SK-N-SH treated with all-trans-retinoic acid at 6 μM for 48 hours (cell line): ENCODE measurements at regions not wholly inside any gene's neighbourhood (a gene's known extent, or its start where the extent isn't known, plus 50 kb on each side); places are given as distances from the start of the nearest gene placed in this dataset.

Experiments
- ATAC-seq: fragments of 200-7000 bp; cut with Tn5 transposase; 3 replicates; pipeline ENCODE4 v1.9.1; 2020; ENCODE audit warnings: mild to moderate bottlenecking, moderate library complexity
- ARNTL ChIP-seq: fragments of 450-650 bp; formaldehyde crosslinking; IDR thresholded peaks from 2 replicates; pipeline ENCODE4 v1.5.0; 2020; ENCODE audit warnings: low read depth, mild to moderate bottlenecking, moderate library complexity, borderline replicate concordance
- CSDC2 ChIP-seq: fragments of 250-450 bp; sonication (Bioruptor Pico); IDR thresholded peaks from 2 replicates; pipeline ENCODE4 v1.5.0; 2020; ENCODE audit warnings: mild to moderate bottlenecking, moderate library complexity
- ESRRG ChIP-seq: fragments of 250-450 bp; sonication (Bioruptor Pico); IDR thresholded peaks from 2 replicates; pipeline ENCODE4 v1.6.1; 2021; ENCODE audit warnings: mild to moderate bottlenecking
- GLIS3 ChIP-seq: fragments of 250-450 bp; sonication (Bioruptor Pico); IDR thresholded peaks from 2 replicates; pipeline ENCODE4 v1.5.0; 2020; ENCODE audit warnings: mild to moderate bottlenecking, moderate library complexity
- ISL1 ChIP-seq: fragments of 250-450 bp; sonication (Bioruptor Pico); IDR thresholded peaks from 2 replicates; pipeline ENCODE4 v2.1.2; 2022; ENCODE audit warnings: mild to moderate bottlenecking, moderate library complexity
- OSR1 ChIP-seq: fragments of 250-450 bp; sonication (Bioruptor Pico); IDR thresholded peaks from 2 replicates; pipeline ENCODE4 v1.8.0; 2022; ENCODE audit warnings: moderate library complexity, mild to moderate bottlenecking, inconsistent platforms
- PPARA ChIP-seq: fragments of 250-450 bp; sonication (Bioruptor Pico); IDR thresholded peaks from 2 replicates; pipeline ENCODE4 v1.5.0; 2020; ENCODE audit warnings: mild to moderate bottlenecking, borderline replicate concordance
- RARB ChIP-seq: fragments of 250-450 bp; sonication (Bioruptor Pico); IDR thresholded peaks from 2 replicates; pipeline ENCODE4 v1.8.0; 2021; ENCODE audit warnings: mild to moderate bottlenecking, moderate library complexity
- TOX ChIP-seq: fragments of 250-450 bp; sonication (Bioruptor Pico); IDR thresholded peaks from 2 replicates; pipeline ENCODE4 v1.8.0; 2021; ENCODE audit warnings: mild to moderate bottlenecking, moderate library complexity, borderline replicate concordance
- ZC3H10 ChIP-seq: fragments of 250-450 bp; sonication (Bioruptor Pico); IDR thresholded peaks from 2 replicates; pipeline ENCODE4 v1.5.1; 2021; ENCODE audit warnings: mild to moderate bottlenecking, moderate library complexity
- ZFP3 ChIP-seq: fragments of 250-450 bp; sonication (Bioruptor Pico); IDR thresholded peaks from 2 replicates; pipeline ENCODE4 v1.5.0; 2020; ENCODE audit warnings: mild to moderate bottlenecking, moderate library complexity
- ZFP30 ChIP-seq: fragments of 450-650 bp; formaldehyde crosslinking; IDR thresholded peaks from 2 replicates; pipeline ENCODE4 v1.5.0; 2022; ENCODE audit warnings: mild to moderate bottlenecking, moderate library complexity
- ZNF565 ChIP-seq: fragments of 450-650 bp; formaldehyde crosslinking; conservative IDR thresholded peaks from 2 replicates; pipeline ENCODE4 v1.5.0; 2020; ENCODE audit warnings: low read depth, mild to moderate bottlenecking, moderate library complexity
- ZNF70 ChIP-seq: fragments of 450-650 bp; formaldehyde crosslinking; IDR thresholded peaks from 2 replicates; pipeline ENCODE4 v1.5.0; 2020; ENCODE audit warnings: mild to moderate bottlenecking, moderate library complexity
- TF ChIP-seq, protein P1 (sequence below): fragments of 250-450 bp; sonication (Bioruptor Pico); IDR thresholded peaks from 2 replicates; pipeline ENCODE4 v1.5.1; 2021; ENCODE audit warnings: mild to moderate bottlenecking, moderate library complexity
- TF ChIP-seq, protein P2 (sequence below): fragments of 250-450 bp; sonication (Bioruptor Pico); IDR thresholded peaks from 2 replicates; pipeline ENCODE4 v1.5.0; 2020; ENCODE audit warnings: mild to moderate bottlenecking, moderate library complexity
- TF ChIP-seq, protein P3 (sequence below): fragments of 250-450 bp; sonication (Bioruptor Pico); IDR thresholded peaks from 2 replicates; pipeline ENCODE4 v1.8.0; 2020; ENCODE audit warnings: mild to moderate bottlenecking, moderate library complexity, borderline replicate concordance
- TF ChIP-seq, protein P4 (sequence below): fragments of 250-450 bp; sonication (Bioruptor Pico); IDR thresholded peaks from 2 replicates; pipeline ENCODE4 v1.5.1; 2020; ENCODE audit warnings: low read depth, mild to moderate bottlenecking, moderate library complexity
- TF ChIP-seq, protein P5 (sequence below): fragments of 250-450 bp; sonication (Bioruptor Pico); IDR thresholded peaks from 2 replicates; pipeline ENCODE4 v1.8.0; 2021; ENCODE audit warnings: low read depth, mild to moderate bottlenecking, moderate library complexity, borderline replicate concordance

DNA sequence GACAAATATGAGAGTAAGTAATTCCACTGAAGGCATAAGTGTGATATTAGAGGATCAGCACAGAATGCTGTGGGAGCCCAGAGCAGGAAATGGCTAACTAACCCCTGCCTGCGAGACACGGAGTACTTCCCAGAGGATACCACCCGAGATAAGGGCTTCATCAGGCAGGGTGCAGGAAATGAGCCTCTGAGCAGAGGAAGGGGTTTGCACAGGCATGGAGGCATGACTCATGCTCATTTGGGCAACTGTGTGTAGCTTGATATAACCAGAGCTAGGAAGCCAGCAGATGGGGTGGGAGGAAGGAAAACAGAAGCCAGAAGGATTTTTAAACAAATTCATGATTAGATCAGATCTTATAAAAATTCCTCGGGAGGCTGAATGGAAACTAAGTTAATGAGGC lies 70.0 kb upstream of the TSPAN5 start:
- peak; percentile 90 for ATAC-seq
- TF ChIP-seq ISL1 (CRISPR knock-in tag) (0 out of 2 replicates have a peak, but pooled peaks have one; percentile 38), ZNF565 (no peak)
- TF ChIP-seq, all 23 proteins: peak for 1

DNA sequence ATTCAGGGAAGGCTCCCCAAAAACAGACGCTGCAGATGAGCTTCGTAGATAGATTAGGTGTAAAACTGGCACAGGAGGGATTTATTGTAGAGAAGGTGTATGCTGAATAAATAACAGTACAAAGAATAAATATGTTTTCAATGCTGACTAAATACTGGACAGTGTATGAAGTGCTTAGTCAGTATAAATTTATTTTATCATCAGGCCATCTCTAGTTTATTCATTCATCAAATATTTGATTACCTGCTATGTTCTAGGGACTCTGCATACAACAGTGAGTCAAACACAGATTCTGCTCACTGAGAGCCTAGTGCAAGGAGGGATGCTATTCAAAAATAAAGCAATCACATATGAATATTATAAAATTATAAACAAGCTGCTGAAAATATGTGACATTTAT lies 63.6 kb upstream of the TSPAN5 start:
- peak; percentile 75 for ATAC-seq
- TF ChIP-seq, protein P1, sequence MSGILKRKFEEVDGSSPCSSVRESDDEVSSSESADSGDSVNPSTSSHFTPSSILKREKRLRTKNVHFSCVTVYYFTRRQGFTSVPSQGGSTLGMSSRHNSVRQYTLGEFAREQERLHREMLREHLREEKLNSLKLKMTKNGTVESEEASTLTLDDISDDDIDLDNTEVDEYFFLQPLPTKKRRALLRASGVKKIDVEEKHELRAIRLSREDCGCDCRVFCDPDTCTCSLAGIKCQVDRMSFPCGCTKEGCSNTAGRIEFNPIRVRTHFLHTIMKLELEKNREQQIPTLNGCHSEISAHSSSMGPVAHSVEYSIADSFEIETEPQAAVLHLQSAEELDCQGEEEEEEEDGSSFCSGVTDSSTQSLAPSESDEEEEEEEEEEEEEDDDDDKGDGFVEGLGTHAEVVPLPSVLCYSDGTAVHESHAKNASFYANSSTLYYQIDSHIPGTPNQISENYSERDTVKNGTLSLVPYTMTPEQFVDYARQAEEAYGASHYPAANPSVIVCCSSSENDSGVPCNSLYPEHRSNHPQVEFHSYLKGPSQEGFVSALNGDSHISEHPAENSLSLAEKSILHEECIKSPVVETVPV (CRISPR knock-in tag), result no peak
- TF ChIP-seq, protein P2, sequence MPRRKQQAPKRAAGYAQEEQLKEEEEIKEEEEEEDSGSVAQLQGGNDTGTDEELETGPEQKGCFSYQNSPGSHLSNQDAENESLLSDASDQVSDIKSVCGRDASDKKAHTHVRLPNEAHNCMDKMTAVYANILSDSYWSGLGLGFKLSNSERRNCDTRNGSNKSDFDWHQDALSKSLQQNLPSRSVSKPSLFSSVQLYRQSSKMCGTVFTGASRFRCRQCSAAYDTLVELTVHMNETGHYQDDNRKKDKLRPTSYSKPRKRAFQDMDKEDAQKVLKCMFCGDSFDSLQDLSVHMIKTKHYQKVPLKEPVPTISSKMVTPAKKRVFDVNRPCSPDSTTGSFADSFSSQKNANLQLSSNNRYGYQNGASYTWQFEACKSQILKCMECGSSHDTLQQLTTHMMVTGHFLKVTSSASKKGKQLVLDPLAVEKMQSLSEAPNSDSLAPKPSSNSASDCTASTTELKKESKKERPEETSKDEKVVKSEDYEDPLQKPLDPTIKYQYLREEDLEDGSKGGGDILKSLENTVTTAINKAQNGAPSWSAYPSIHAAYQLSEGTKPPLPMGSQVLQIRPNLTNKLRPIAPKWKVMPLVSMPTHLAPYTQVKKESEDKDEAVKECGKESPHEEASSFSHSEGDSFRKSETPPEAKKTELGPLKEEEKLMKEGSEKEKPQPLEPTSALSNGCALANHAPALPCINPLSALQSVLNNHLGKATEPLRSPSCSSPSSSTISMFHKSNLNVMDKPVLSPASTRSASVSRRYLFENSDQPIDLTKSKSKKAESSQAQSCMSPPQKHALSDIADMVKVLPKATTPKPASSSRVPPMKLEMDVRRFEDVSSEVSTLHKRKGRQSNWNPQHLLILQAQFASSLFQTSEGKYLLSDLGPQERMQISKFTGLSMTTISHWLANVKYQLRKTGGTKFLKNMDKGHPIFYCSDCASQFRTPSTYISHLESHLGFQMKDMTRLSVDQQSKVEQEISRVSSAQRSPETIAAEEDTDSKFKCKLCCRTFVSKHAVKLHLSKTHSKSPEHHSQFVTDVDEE, result no peak
- TF ChIP-seq GLIS3, result no peak
- TF ChIP-seq ZC3H10 (CRISPR knock-in tag), result no peak
- TF ChIP-seq OSR1 (CRISPR knock-in tag), result no peak
- TF ChIP-seq, protein P3, sequence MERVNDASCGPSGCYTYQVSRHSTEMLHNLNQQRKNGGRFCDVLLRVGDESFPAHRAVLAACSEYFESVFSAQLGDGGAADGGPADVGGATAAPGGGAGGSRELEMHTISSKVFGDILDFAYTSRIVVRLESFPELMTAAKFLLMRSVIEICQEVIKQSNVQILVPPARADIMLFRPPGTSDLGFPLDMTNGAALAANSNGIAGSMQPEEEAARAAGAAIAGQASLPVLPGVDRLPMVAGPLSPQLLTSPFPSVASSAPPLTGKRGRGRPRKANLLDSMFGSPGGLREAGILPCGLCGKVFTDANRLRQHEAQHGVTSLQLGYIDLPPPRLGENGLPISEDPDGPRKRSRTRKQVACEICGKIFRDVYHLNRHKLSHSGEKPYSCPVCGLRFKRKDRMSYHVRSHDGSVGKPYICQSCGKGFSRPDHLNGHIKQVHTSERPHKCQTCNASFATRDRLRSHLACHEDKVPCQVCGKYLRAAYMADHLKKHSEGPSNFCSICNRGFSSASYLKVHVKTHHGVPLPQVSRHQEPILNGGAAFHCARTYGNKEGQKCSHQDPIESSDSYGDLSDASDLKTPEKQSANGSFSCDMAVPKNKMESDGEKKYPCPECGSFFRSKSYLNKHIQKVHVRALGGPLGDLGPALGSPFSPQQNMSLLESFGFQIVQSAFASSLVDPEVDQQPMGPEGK (CRISPR knock-in tag), result no peak
- TF ChIP-seq CSDC2, result no peak
- TF ChIP-seq ARNTL, result no peak
- no peak for TF ChIP-seq ZNF70
- TF ChIP-seq TOX, result no peak
- TF ChIP-seq, protein P4, sequence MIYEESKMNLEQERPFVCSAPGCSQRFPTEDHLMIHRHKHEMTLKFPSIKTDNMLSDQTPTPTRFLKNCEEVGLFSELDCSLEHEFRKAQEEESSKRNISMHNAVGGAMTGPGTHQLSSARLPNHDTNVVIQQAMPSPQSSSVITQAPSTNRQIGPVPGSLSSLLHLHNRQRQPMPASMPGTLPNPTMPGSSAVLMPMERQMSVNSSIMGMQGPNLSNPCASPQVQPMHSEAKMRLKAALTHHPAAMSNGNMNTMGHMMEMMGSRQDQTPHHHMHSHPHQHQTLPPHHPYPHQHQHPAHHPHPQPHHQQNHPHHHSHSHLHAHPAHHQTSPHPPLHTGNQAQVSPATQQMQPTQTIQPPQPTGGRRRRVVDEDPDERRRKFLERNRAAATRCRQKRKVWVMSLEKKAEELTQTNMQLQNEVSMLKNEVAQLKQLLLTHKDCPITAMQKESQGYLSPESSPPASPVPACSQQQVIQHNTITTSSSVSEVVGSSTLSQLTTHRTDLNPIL (CRISPR knock-in tag), result no peak
- TF ChIP-seq ZFP3 (CRISPR knock-in tag), result no peak
- no peak for TF ChIP-seq ZFP30 (CRISPR knock-in tag)
- TF ChIP-seq, all 23 proteins: peak for 0

DNA sequence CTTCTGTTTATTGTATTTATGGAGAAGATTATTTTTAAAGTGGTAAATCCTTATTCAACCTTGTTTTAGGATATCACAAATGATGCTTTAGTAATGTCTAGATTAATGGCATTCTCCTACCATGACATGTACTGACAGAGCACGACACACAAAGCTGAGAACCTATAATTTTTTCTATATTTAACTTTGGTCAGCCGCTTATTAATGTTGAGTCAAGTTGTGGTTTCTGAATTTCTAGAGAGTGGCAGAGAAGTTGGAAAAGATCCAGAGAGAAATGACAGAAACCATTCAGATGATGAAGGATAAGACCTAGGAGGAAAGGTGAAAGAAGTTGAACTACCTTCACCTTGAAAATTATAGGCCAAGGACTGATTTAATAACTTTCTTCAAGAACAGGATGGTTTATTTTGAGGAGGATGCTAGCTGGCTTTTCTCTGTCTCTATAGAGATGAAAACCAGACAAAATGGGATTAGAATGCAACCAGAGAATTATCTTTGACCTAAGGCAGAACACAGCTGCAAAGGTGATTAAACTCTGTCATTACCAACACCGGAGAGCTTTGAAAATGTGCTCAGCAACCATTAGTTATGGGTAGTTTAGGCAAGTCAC lies 62.6 kb upstream of the TSPAN5 start:
- ATAC-seq, result peak; percentile 82
- TF ChIP-seq ISL1 (CRISPR knock-in tag), result peak; percentile 80
- peak; percentile 81 for TF ChIP-seq ZC3H10 (CRISPR knock-in tag)
- TF ChIP-seq, protein P1 (CRISPR knock-in tag), result no peak

DNA sequence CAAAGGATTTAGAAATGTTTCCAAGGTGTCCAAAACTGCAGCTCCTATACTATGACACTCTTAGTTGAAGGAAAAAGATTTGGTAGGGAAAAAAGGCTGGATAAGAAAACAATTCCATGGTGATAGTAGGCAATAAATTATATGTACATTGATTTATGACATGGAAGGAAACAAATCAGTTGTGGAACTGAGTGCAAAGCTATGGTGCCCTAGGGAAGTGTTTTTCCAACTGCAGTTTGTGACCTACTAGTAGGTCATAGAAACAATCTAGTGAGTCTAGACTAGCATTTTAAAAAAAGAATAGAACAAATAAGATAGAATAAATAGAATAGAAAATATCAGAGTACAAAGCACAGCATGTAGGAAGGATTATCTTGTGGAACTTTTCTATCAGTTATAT lies 58.4 kb upstream of the TSPAN5 start:
- no peak for ATAC-seq
- TF ChIP-seq PPARA (CRISPR knock-in tag) (no peak), ISL1 (CRISPR knock-in tag) (no peak), ESRRG (CRISPR knock-in tag) (no peak), CSDC2 (no peak), RARB (CRISPR knock-in tag) (no peak), ZFP30 (CRISPR knock-in tag) (no peak), ZC3H10 (CRISPR knock-in tag) (no peak), ARNTL (no peak), OSR1 (CRISPR knock-in tag) (no peak), ZNF70 (no peak), ZFP3 (CRISPR knock-in tag) (no peak)
- TF ChIP-seq, protein P5, sequence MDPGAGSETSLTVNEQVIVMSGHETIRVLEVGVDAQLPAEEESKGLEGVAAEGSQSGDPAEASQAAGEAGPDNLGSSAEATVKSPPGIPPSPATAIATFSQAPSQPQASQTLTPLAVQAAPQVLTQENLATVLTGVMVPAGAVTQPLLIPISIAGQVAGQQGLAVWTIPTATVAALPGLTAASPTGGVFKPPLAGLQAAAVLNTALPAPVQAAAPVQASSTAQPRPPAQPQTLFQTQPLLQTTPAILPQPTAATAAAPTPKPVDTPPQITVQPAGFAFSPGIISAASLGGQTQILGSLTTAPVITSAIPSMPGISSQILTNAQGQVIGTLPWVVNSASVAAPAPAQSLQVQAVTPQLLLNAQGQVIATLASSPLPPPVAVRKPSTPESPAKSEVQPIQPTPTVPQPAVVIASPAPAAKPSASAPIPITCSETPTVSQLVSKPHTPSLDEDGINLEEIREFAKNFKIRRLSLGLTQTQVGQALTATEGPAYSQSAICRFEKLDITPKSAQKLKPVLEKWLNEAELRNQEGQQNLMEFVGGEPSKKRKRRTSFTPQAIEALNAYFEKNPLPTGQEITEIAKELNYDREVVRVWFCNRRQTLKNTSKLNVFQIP (CRISPR knock-in tag), result no peak
- TF ChIP-seq, protein P3 (CRISPR knock-in tag), result no peak
- TF ChIP-seq, protein P2, result no peak
